ENCODE measurements at regions not wholly inside any gene's neighbourhood (a gene's known extent, or its start where the extent isn't known, plus 50 kb on each side); places are given as distances from the start of the nearest gene placed in this dataset.
A peak's percentile ranks its signal among the peaks of the same experiment; 100 is the strongest.

- Mint-ChIP-seq H3K27me3 (no peaks in the 10 kb centered on the region), H3K27ac (peak overlapping the region; percentile 50 to 67), H3K4me1 (ENCODE audit: low read depth in 2 of 2) (peaks cover 38 to 55% of the 10 kb centered on the region in 2 donors), H3K4me3 (peak overlapping the region in 1 of 2 donors; percentile 25), H3K9me3 (no peaks in the 10 kb centered on the region), H3K36me3 (ENCODE audit: insufficient read depth) (peaks cover 8% of the 10 kb centered on the region)
- ATAC-seq (replicated peaks) (no peak), DNase-seq (no peak)
Observed at GRCh38 chr14:89542786-89543424, 125.9 kb upstream of the FOXN3 start.

- H3K4me1 Mint-ChIP-seq (ENCODE audit: low read depth in 2 of 2) = peaks cover 42 to 56% of the 10 kb centered on the region in 2 donors
- H3K9me3 Mint-ChIP-seq = no peaks in the 10 kb centered on the region
- peak overlapping the region in 1 of 2 donors; percentile 36 for H3K27ac Mint-ChIP-seq
- DNase-seq (no peak), ATAC-seq (replicated peaks) (no peak)
- H3K27me3 Mint-ChIP-seq = no peaks in the 10 kb centered on the region
- no peak overlapping the region for H3K4me3 Mint-ChIP-seq
- H3K36me3 Mint-ChIP-seq (ENCODE audit: insufficient read depth) = peaks cover 4% of the 10 kb centered on the region
Observed at GRCh38 chr14:89540830-89541470, 123.9 kb upstream of the FOXN3 start.

GRCh38 chr14:89540009-89540829, 123.2 kb upstream of the FOXN3 start:
- Mint-ChIP-seq H3K4me3 (no peak overlapping the region), H3K36me3 (ENCODE audit: insufficient read depth) (peaks cover 4% of the 10 kb centered on the region), H3K9me3 (no peaks in the 10 kb centered on the region), H3K4me1 (ENCODE audit: low read depth in 2 of 2) (peaks cover 41 to 49% of the 10 kb centered on the region in 2 donors), H3K27ac (peak overlapping the region in 1 of 2 donors; percentile 70), H3K27me3 (no peaks in the 10 kb centered on the region)
- ATAC-seq (replicated peaks) = no peak
- no peak for DNase-seq

GRCh38 chr14:89537911-89538310, 120.9 kb upstream of the FOXN3 start:
- ATAC-seq (replicated peaks) = no peak
- H3K4me1 Mint-ChIP-seq (ENCODE audit: low read depth in 2 of 2) = peaks cover 33 to 39% of the 10 kb centered on the region in 2 donors

GRCh38 chr14:89534902-89535685, 118.1 kb upstream of the FOXN3 start:
- Mint-ChIP-seq H3K4me3 (no peak overlapping the region), H3K36me3 (ENCODE audit: insufficient read depth) (peaks cover 4% of the 10 kb centered on the region), H3K9me3 (no peaks in the 10 kb centered on the region), H3K27ac (peak overlapping the region in 1 of 2 donors; percentile 65), H3K27me3 (no peaks in the 10 kb centered on the region), H3K4me1 (ENCODE audit: low read depth in 2 of 2) (peaks cover 26 to 35% of the 10 kb centered on the region in 2 donors)
- no peak for ATAC-seq (replicated peaks)
- no peak for DNase-seq

More at GRCh38 chr14:89537911-89538310, 120.9 kb upstream of the FOXN3 start:
- no peak overlapping the region for H3K27ac Mint-ChIP-seq
- no peak for DNase-seq
- peaks cover 8% of the 10 kb centered on the region for H3K36me3 Mint-ChIP-seq (ENCODE audit: insufficient read depth)
- H3K27me3 Mint-ChIP-seq = no peaks in the 10 kb centered on the region
- H3K9me3 Mint-ChIP-seq = no peaks in the 10 kb centered on the region
- H3K4me3 Mint-ChIP-seq = no peak overlapping the region

GRCh38 chr14:89533766-89534165, 116.7 kb upstream of the FOXN3 start:
- Mint-ChIP-seq H3K4me1 (ENCODE audit: low read depth in 2 of 2) (peaks cover 21 to 33% of the 10 kb centered on the region in 2 donors), H3K36me3 (ENCODE audit: insufficient read depth) (peaks cover 4% of the 10 kb centered on the region), H3K27ac (no peak overlapping the region)

GRCh38 chr14:89533136-89533535, 116.1 kb upstream of the FOXN3 start:
- ATAC-seq (replicated peaks) = no peak
- no peaks in the 10 kb centered on the region for H3K27me3 Mint-ChIP-seq
- H3K27ac Mint-ChIP-seq = no peak overlapping the region
- H3K4me1 Mint-ChIP-seq (ENCODE audit: low read depth in 2 of 2) = peaks cover 21 to 33% of the 10 kb centered on the region in 2 donors
- H3K36me3 Mint-ChIP-seq (ENCODE audit: insufficient read depth) = peaks cover 4% of the 10 kb centered on the region
- no peak for DNase-seq
- H3K4me3 Mint-ChIP-seq = no peak overlapping the region
- H3K9me3 Mint-ChIP-seq = no peaks in the 10 kb centered on the region

More at GRCh38 chr14:89533766-89534165, 116.7 kb upstream of the FOXN3 start:
- H3K4me3 Mint-ChIP-seq = no peak overlapping the region
- no peaks in the 10 kb centered on the region for H3K9me3 Mint-ChIP-seq
- ATAC-seq (replicated peaks) = no peak
- H3K27me3 Mint-ChIP-seq = no peaks in the 10 kb centered on the region
- no peak for DNase-seq

- no peaks in the 10 kb centered on the region for H3K27me3 Mint-ChIP-seq
- peaks cover 4% of the 10 kb centered on the region for H3K36me3 Mint-ChIP-seq (ENCODE audit: insufficient read depth)
- peaks cover 19 to 31% of the 10 kb centered on the region in 2 donors for H3K4me1 Mint-ChIP-seq (ENCODE audit: low read depth in 2 of 2)
- peak overlapping the region in 1 of 2 donors; percentile 74 for H3K27ac Mint-ChIP-seq
- no peak overlapping the region for H3K4me3 Mint-ChIP-seq
- no peak for ATAC-seq (replicated peaks)
- no peaks in the 10 kb centered on the region for H3K9me3 Mint-ChIP-seq
- DNase-seq = no peak
Observed at GRCh38 chr14:89531661-89532335, 114.8 kb upstream of the FOXN3 start.

GRCh38 chr14:89524990-89525667, 108.1 kb upstream of the FOXN3 start:
- H3K4me1 Mint-ChIP-seq (ENCODE audit: low read depth in 2 of 2) = peaks cover 16 to 50% of the 10 kb centered on the region in 2 donors
- ATAC-seq (replicated peaks) = no peak
- peak overlapping the region in 1 of 2 donors; percentile 44 for H3K4me3 Mint-ChIP-seq
- H3K27ac Mint-ChIP-seq = peak overlapping the region; percentile 18 to 47
- no peaks in the 10 kb centered on the region for H3K9me3 Mint-ChIP-seq
- H3K27me3 Mint-ChIP-seq = no peaks in the 10 kb centered on the region
- H3K36me3 Mint-ChIP-seq (ENCODE audit: insufficient read depth) = peaks cover 2% of the 10 kb centered on the region
- no peak for DNase-seq

- Mint-ChIP-seq H3K4me3 (no peak overlapping the region), H3K27ac (peak overlapping the region; percentile 18 to 47), H3K36me3 (ENCODE audit: insufficient read depth) (peaks cover 4% of the 10 kb centered on the region), H3K27me3 (no peaks in the 10 kb centered on the region), H3K4me1 (ENCODE audit: low read depth in 2 of 2) (peaks cover 17 to 53% of the 10 kb centered on the region in 2 donors), H3K9me3 (no peaks in the 10 kb centered on the region)
- DNase-seq (no peak), ATAC-seq (replicated peaks) (no peak)
Observed at GRCh38 chr14:89524412-89524811, 107.4 kb upstream of the FOXN3 start.

GRCh38 chr14:89521988-89522387, 105.0 kb upstream of the FOXN3 start:
- Mint-ChIP-seq H3K9me3 (no peaks in the 10 kb centered on the region), H3K36me3 (ENCODE audit: insufficient read depth) (peaks cover 4% of the 10 kb centered on the region), H3K27ac (no peak overlapping the region), H3K4me1 (ENCODE audit: low read depth in 2 of 2) (peaks cover 27 to 69% of the 10 kb centered on the region in 2 donors), H3K27me3 (no peaks in the 10 kb centered on the region), H3K4me3 (no peak overlapping the region)
- no peak for DNase-seq
- ATAC-seq (replicated peaks) = no peak

- Mint-ChIP-seq H3K9me3 (no peaks in the 10 kb centered on the region), H3K27me3 (no peaks in the 10 kb centered on the region), H3K27ac (peak overlapping the region in 1 of 2 donors; percentile 66), H3K36me3 (ENCODE audit: insufficient read depth) (peaks cover 12% of the 10 kb centered on the region), H3K4me3 (no peak overlapping the region), H3K4me1 (ENCODE audit: low read depth in 2 of 2) (peaks cover 20 to 50% of the 10 kb centered on the region in 2 donors)
- DNase-seq (no peak), ATAC-seq (replicated peaks) (no peak)
Observed at GRCh38 chr14:89519040-89519439, 102.0 kb upstream of the FOXN3 start.

Data from effector memory CD8-positive, alpha-beta T cell (primary cell).